Fibroblast of lung (primary cell): ENCODE measurements at regions not wholly inside any gene's neighbourhood (a gene's known extent, or its start where the extent isn't known, plus 50 kb on each side); places are given as distances from the start of the nearest gene placed in this dataset.

Experiments used
- DNase-seq, 2 donors: peaks; one replicate each; pipeline versions ENCODE4 v3.0.0 to v3.0.0-alpha.2; 2010; ENCODE audit warnings: low read depth in 2 of 2
- H2AFZ ChIP-seq: 2 replicates; pipeline ENCODE4 v1.5.1; 2012; ENCODE audit warnings: low read length, control low read depth, inconsistent platforms
- H3K27ac ChIP-seq: 2 replicates; pipeline ENCODE4 v1.5.1; 2011; ENCODE audit warnings: low read length, control low read depth; ENCODE audit not compliant: insufficient read depth
- H3K27me3 ChIP-seq: 2 replicates; pipeline ENCODE4 v1.5.1; 2011; ENCODE audit warnings: mild to moderate bottlenecking, low read length; ENCODE audit not compliant: control insufficient read depth, insufficient read depth
- H3K36me3 ChIP-seq: 2 replicates; pipeline ENCODE4 v1.5.1; 2011; ENCODE audit warnings: low read length; ENCODE audit not compliant: control insufficient read depth, insufficient read depth
- H3K4me1 ChIP-seq: 2 replicates; pipeline ENCODE4 v1.5.1; 2011; ENCODE audit warnings: low read length; ENCODE audit not compliant: control insufficient read depth, insufficient read depth; ENCODE audit errors: extremely low read depth
- H3K4me2 ChIP-seq: 2 replicates; pipeline ENCODE4 v1.5.1; 2011; ENCODE audit warnings: low read length, control low read depth; ENCODE audit not compliant: insufficient read depth; ENCODE audit errors: extremely low read depth
- H3K4me3 ChIP-seq, 4 experiments: fragments of 200-600 bp in 1 of 4; sonication (generic) in 1 of 4; replicated peaks in 1 of 4; 2 replicates each; pipeline ENCODE4 v1.5.1; 2011 to 2016; ENCODE audit warnings: low read length in 4 of 4, low read depth in 3 of 4, mild to moderate bottlenecking in 3 of 4, control low read depth in 2 of 4, inconsistent platforms in 1 of 4, mixed read lengths in 1 of 4; ENCODE audit not compliant: insufficient read depth in 1 of 4; ENCODE audit errors: control extremely low read depth in 1 of 4
- H3K79me2 ChIP-seq: 2 replicates; pipeline ENCODE4 v1.5.1; 2012; ENCODE audit warnings: mild to moderate bottlenecking, low read length, inconsistent platforms; ENCODE audit not compliant: control insufficient read depth, insufficient read depth
- H3K9ac ChIP-seq: 2 replicates; pipeline ENCODE4 v1.5.1; 2011; ENCODE audit warnings: mild to moderate bottlenecking, low read length, control low read depth; ENCODE audit not compliant: insufficient read depth
- H3K9me3 ChIP-seq: 2 replicates; pipeline ENCODE4 v1.5.1; 2012; ENCODE audit warnings: low read depth, low read length; ENCODE audit not compliant: control insufficient read depth, insufficient read depth
- H4K20me1 ChIP-seq: 2 replicates; pipeline ENCODE4 v1.5.1; 2011; ENCODE audit warnings: low read length; ENCODE audit not compliant: control insufficient read depth, insufficient read depth; ENCODE audit errors: extremely low read depth
- CTCF ChIP-seq, 2 donors: IDR thresholded peaks in 1 of 2; conservative IDR thresholded peaks in 1 of 2; 1 replicate in 1 of 2; 2 replicates in 1 of 2; pipeline ENCODE4 v1.5.1; 2011 to 2012; ENCODE audit warnings: low read length in 2 of 2, control low read depth in 1 of 2, inconsistent platforms in 1 of 2, low read depth in 1 of 2, mild to moderate bottlenecking in 1 of 2
- EZH2 ChIP-seq: IDR thresholded peaks from 2 replicates; pipeline ENCODE4 v1.5.1; 2012; ENCODE audit warnings: low read length, control low read depth, mild to moderate bottlenecking; ENCODE audit errors: missing control alignments

GRCh38 chr1:95829556-95829955, 595.5 kb downstream of the RWDD3 start:
- Histone ChIP-seq H3K9me3 (no peaks in the 10 kb centered on the region), H4K20me1 (no peaks in the 10 kb centered on the region), H3K79me2 (no peaks in the 10 kb centered on the region), H3K4me1 (no peaks in the 10 kb centered on the region), H3K27ac (no peak overlapping the region), H3K9ac (no peak overlapping the region), H2AFZ (no peak overlapping the region), H3K27me3 (no peaks in the 10 kb centered on the region), H3K4me2 (no peak overlapping the region), H3K4me3 (no peak overlapping the region), H3K36me3 (no peaks in the 10 kb centered on the region)
- TF ChIP-seq CTCF (conservative IDR thresholded peaks at IDR 0.05 in 1 of 2, IDR thresholded peaks at IDR 0.05 in 1 of 2; ENCODE audit: low read depth in 1 of 2, low read length in 2 of 2) (no peak), EZH2 (no peak)
- no peak for DNase-seq

GRCh38 chr1:95832370-95832769, 598.4 kb downstream of the RWDD3 start:
- Histone ChIP-seq H3K9me3 (no peaks in the 10 kb centered on the region), H3K27ac (no peak overlapping the region), H3K4me2 (no peak overlapping the region), H4K20me1 (no peaks in the 10 kb centered on the region), H3K27me3 (no peaks in the 10 kb centered on the region), H3K9ac (no peak overlapping the region), H2AFZ (no peak overlapping the region), H3K4me1 (no peaks in the 10 kb centered on the region), H3K79me2 (no peaks in the 10 kb centered on the region), H3K4me3 (no peak overlapping the region), H3K36me3 (no peaks in the 10 kb centered on the region)
- TF ChIP-seq EZH2 (no peak), CTCF (conservative IDR thresholded peaks at IDR 0.05 in 1 of 2, IDR thresholded peaks at IDR 0.05 in 1 of 2; ENCODE audit: low read depth in 1 of 2, low read length in 2 of 2) (no peak)
- DNase-seq = no peak

- TF ChIP-seq CTCF (conservative IDR thresholded peaks at IDR 0.05 in 1 of 2, IDR thresholded peaks at IDR 0.05 in 1 of 2; ENCODE audit: low read depth in 1 of 2, low read length in 2 of 2) (no peak), EZH2 (no peak)
- H3K9ac ChIP-seq = no peak overlapping the region
- no peak overlapping the region for H2AFZ ChIP-seq
Measured at GRCh38 chr1:95849439-95849838, 615.4 kb downstream of the RWDD3 start.

More at GRCh38 chr1:95849439-95849838, 615.4 kb downstream of the RWDD3 start:
- Histone ChIP-seq H3K9me3 (no peaks in the 10 kb centered on the region), H3K4me2 (no peak overlapping the region), H3K79me2 (no peaks in the 10 kb centered on the region), H3K27ac (no peak overlapping the region), H3K4me1 (no peaks in the 10 kb centered on the region), H4K20me1 (no peaks in the 10 kb centered on the region), H3K36me3 (no peaks in the 10 kb centered on the region), H3K4me3 (no peak overlapping the region), H3K27me3 (no peaks in the 10 kb centered on the region)
- DNase-seq = no peak
